ENCODE measurements at regions not wholly inside any gene's neighbourhood (a gene's known extent, or its start where the extent isn't known, plus 50 kb on each side); places are given as distances from the start of the nearest gene placed in this dataset.

GRCh38 chr6:135567375-135568083 lies 70.0 kb upstream of the AHI1 start:
- Histone ChIP-seq H2BK5ac (ENCODE audit: low read depth, low read length) (no peak overlapping the region), H3K9ac (replicated peaks in 1 of 4; ENCODE audit: extremely low read depth in 1 of 4, low read depth in 3 of 4, low read length in 3 of 4) (no peak overlapping the region), H4K8ac (ENCODE audit: extremely low read depth, insufficient read depth, low read length) (no peak overlapping the region), H3K9me3 (ENCODE audit: insufficient read depth in 2 of 2, low read depth in 1 of 2, low read length in 1 of 2) (no peaks in the 10 kb centered on the region), H2BK12ac (ENCODE audit: low read depth, low read length) (no peak overlapping the region), H3K4me3 (ENCODE audit: extremely low read depth in 1 of 4, insufficient read depth in 2 of 4, low read depth in 3 of 4, low read length in 4 of 4) (no peak overlapping the region), H2BK15ac (ENCODE audit: low read length) (no peak overlapping the region), H3K14ac (ENCODE audit: insufficient read length) (no peak overlapping the region), H3K36me3 (ENCODE audit: control insufficient read depth in 2 of 4, insufficient read depth in 4 of 4, low read length in 3 of 4) (no peaks in the 10 kb centered on the region), H3K4ac (replicated peaks; ENCODE audit: insufficient read length, low read depth, low read length) (no peak overlapping the region), H3K23ac (ENCODE audit: insufficient read length) (no peak overlapping the region), H3K4me1 (replicated peaks in 1 of 4; ENCODE audit: control insufficient read depth in 3 of 4, insufficient read depth in 4 of 4, low read length in 3 of 4) (no peaks in the 10 kb centered on the region), H3K79me1 (ENCODE audit: low read depth, low read length) (no peaks in the 10 kb centered on the region), H3K4me2 (ENCODE audit: insufficient read depth in 1 of 2, low read depth in 2 of 2, low read length in 2 of 2) (no peak overlapping the region), H2BK120ac (replicated peaks; ENCODE audit: low read depth, low read length) (no peak overlapping the region), H3K27me3 (replicated peaks in 1 of 4; ENCODE audit: control insufficient read depth in 3 of 4, extremely low read depth in 1 of 4, insufficient read depth in 3 of 4, low read length in 3 of 4) (no peaks in the 10 kb centered on the region), H4K91ac (replicated peaks; ENCODE audit: insufficient read length, low read length) (no peak overlapping the region), H3K23me2 (ENCODE audit: low read depth, low read length) (no peaks in the 10 kb centered on the region), H2BK20ac (ENCODE audit: low read length) (no peak overlapping the region), H3K56ac (replicated peaks; ENCODE audit: insufficient read length, low read depth, low read length) (no peak overlapping the region), H3K18ac (ENCODE audit: extremely low read depth, low read length) (no peak overlapping the region), H4K20me1 (replicated peaks in 1 of 2; ENCODE audit: control insufficient read depth in 1 of 2, insufficient read depth in 2 of 2, low read length in 2 of 2) (no peaks in the 10 kb centered on the region), H2AFZ (ENCODE audit: low read length) (no peak overlapping the region), H4K5ac (ENCODE audit: insufficient read length, low read depth, low read length) (no peak overlapping the region), H3K27ac (ENCODE audit: low read depth, low read length) (no peak overlapping the region), H3K79me2 (ENCODE audit: control insufficient read depth in 1 of 2, insufficient read depth in 2 of 2, low read length in 2 of 2) (no peaks in the 10 kb centered on the region), H2AK5ac (ENCODE audit: low read depth, low read length) (no peak overlapping the region)
- 75% methylated on average over 2 of the region's 2 CpGs; no CpG with 5 or more reads in 1 of the 2 experiments for WGBS, 2 experiments (ENCODE audit: extremely low coverage in 1 of 2, insufficient coverage in 1 of 2, insufficient read length in 1 of 2, insufficient replicate concordance in 2 of 2, low coverage in 1 of 2, low lambda C conversion rate in 2 of 2, missing lambda C conversion rate in 1 of 2)
- no peak for FAIRE-seq
- DNase-seq (ENCODE audit: low read depth in 1 of 2, low spot score in 2 of 2) = no peak
- POLR2A ChIA-PET (ENCODE audit: partially characterized antibody) = no interaction called here
- CTCF ChIA-PET (ENCODE audit: partially characterized antibody) = interaction anchor here (0.7 kb wide), 1 partner anchor 97 kb away, joined by 3 read pairs; no protein-coding TSS in a partner anchor
- TF ChIP-seq CBX8 (IDR thresholded peaks at IDR 0.05; ENCODE audit: borderline replicate concordance, low read depth, low read length) (no peak), TBP (IDR thresholded peaks at IDR 0.05; ENCODE audit: low read depth, low read length) (no peak), JUND (IDR thresholded peaks at IDR 0.05; ENCODE audit: low read length) (no peak)
